ENCODE measurements at regions not wholly inside any gene's neighbourhood (a gene's known extent, or its start where the extent isn't known, plus 50 kb on each side); places are given as distances from the start of the nearest gene placed in this dataset.

GRCh38 chr1:29649189-29650040 lies 413.1 kb downstream of the PTPRU start:
- TF ChIP-seq CTCF (IDR thresholded peaks at IDR 0.05) (no peak), POLR2A (IDR thresholded peaks at IDR 0.05) (no peak)

Data from thyroid gland (tissue), 4 donors.